ENCODE measurements at regions not wholly inside any gene's neighbourhood (a gene's known extent, or its start where the extent isn't known, plus 50 kb on each side); places are given as distances from the start of the nearest gene placed in this dataset.

DNA sequence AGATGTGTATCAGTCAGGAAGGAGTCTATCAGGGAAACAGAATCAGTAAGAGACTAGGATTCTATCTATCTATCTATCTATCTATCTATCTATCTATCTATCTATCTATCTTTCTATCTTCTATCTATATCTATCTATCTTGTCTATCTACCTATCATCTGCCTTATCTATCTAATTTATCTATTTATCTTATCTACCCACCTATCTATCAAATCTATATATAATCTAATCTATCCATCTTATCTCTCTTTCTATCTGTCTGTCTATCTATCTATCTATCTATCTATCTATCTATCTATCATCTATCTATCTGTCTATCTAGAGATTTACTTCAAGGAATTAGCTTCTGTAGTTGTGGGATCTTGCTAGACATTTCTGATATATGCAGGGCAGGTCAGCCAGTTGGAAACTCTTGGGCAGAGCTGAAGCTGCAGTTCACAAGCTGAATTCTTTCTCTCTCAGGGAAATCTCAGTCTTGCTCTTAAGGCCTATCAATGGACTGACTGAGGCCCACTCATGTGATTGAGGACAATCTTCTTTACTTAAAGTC is 140.2 kb upstream of the JUN start:
- TF ChIP-seq, protein P1, sequence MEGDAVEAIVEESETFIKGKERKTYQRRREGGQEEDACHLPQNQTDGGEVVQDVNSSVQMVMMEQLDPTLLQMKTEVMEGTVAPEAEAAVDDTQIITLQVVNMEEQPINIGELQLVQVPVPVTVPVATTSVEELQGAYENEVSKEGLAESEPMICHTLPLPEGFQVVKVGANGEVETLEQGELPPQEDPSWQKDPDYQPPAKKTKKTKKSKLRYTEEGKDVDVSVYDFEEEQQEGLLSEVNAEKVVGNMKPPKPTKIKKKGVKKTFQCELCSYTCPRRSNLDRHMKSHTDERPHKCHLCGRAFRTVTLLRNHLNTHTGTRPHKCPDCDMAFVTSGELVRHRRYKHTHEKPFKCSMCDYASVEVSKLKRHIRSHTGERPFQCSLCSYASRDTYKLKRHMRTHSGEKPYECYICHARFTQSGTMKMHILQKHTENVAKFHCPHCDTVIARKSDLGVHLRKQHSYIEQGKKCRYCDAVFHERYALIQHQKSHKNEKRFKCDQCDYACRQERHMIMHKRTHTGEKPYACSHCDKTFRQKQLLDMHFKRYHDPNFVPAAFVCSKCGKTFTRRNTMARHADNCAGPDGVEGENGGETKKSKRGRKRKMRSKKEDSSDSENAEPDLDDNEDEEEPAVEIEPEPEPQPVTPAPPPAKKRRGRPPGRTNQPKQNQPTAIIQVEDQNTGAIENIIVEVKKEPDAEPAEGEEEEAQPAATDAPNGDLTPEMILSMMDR (IDR thresholded peaks at IDR 0.05), result no peak
- TF ChIP-seq EP300 (IDR thresholded peaks at IDR 0.05), result no peak

All from tibial nerve (tissue), 4 donors.